CD1c-positive myeloid dendritic cell (primary cell): ENCODE measurements at regions not wholly inside any gene's neighbourhood (a gene's known extent, or its start where the extent isn't known, plus 50 kb on each side); places are given as distances from the start of the nearest gene placed in this dataset.

ENCODE experiments used
- DNase-seq: peaks from one replicate; pipeline ENCODE4 v3.0.0-alpha.2; 2016; ENCODE audit errors: extremely low spot score

- DNase-seq, result no peak
Observed at GRCh38 chr15:93880358-93880757, 351.0 kb upstream of the MCTP2 start.

GRCh38 chr15:93870583-93870982, 360.8 kb upstream of the MCTP2 start:
- DNase-seq, result no peak

GRCh38 chr15:93866948-93867347, 364.4 kb upstream of the MCTP2 start:
- DNase-seq, result no peak

GRCh38 chr15:93866476-93866875, 364.9 kb upstream of the MCTP2 start:
- DNase-seq, result no peak

GRCh38 chr15:93865586-93865985, 365.8 kb upstream of the MCTP2 start:
- peak; percentile 33 for DNase-seq

GRCh38 chr15:93862791-93863190, 368.6 kb upstream of the MCTP2 start:
- peak; percentile 70 for DNase-seq

GRCh38 chr15:93861956-93862741, 369.2 kb upstream of the MCTP2 start:
- peak; percentile 58 for DNase-seq

- no peak for DNase-seq
Observed at GRCh38 chr15:93861413-93861812, 369.9 kb upstream of the MCTP2 start.

- DNase-seq, result no peak
Observed at GRCh38 chr15:93860701-93861100, 370.7 kb upstream of the MCTP2 start.

GRCh38 chr15:93859176-93859575, 372.2 kb upstream of the MCTP2 start:
- DNase-seq, result no peak

GRCh38 chr15:93855181-93855826, 376.1 kb upstream of the MCTP2 start:
- no peak for DNase-seq

GRCh38 chr15:93854088-93854487, 377.3 kb upstream of the MCTP2 start:
- DNase-seq, result no peak

- DNase-seq, result no peak
Observed at GRCh38 chr15:93852761-93853160, 378.6 kb upstream of the MCTP2 start.

- no peak for DNase-seq
Observed at GRCh38 chr15:93848490-93848889, 382.9 kb upstream of the MCTP2 start.

GRCh38 chr15:93848076-93848475, 383.3 kb upstream of the MCTP2 start:
- no peak for DNase-seq

GRCh38 chr15:93846148-93846547, 385.2 kb upstream of the MCTP2 start:
- no peak for DNase-seq

- DNase-seq, result no peak
Observed at GRCh38 chr15:93837450-93837849, 393.9 kb upstream of the MCTP2 start.

- no peak for DNase-seq
Observed at GRCh38 chr15:93835344-93835743, 396.0 kb upstream of the MCTP2 start.

- no peak for DNase-seq
Observed at GRCh38 chr15:93831641-93832040, 399.7 kb upstream of the MCTP2 start.

- no peak for DNase-seq
Observed at GRCh38 chr15:93830221-93831080, 400.9 kb upstream of the MCTP2 start.

GRCh38 chr15:93829115-93829870, 402.1 kb upstream of the MCTP2 start:
- peak; percentile 58 for DNase-seq

GRCh38 chr15:93826790-93827189, 404.6 kb upstream of the MCTP2 start:
- no peak for DNase-seq
